A673 (cell line): ENCODE measurements at regions not wholly inside any gene's neighbourhood (a gene's known extent, or its start where the extent isn't known, plus 50 kb on each side); places are given as distances from the start of the nearest gene placed in this dataset.

Source experiments
- EZH2 ChIP-seq: fragments of 200-600 bp; sonication (generic); IDR thresholded peaks from 2 replicates; pipeline ENCODE4 v1.6.1; 2017; ENCODE audit warnings: borderline replicate concordance, low read depth, mild to moderate bottlenecking, mixed read lengths, antibody characterized with exemption, low read length; ENCODE audit not compliant: poor library complexity, severe bottlenecking
- TF ChIP-seq, protein P1 (sequence below): fragments of 300-800, 200-600 bp; sonication (generic); conservative IDR thresholded peaks from 2 replicates; pipeline ENCODE4 v1.5.1; 2017; ENCODE audit warnings: low read depth, mild to moderate bottlenecking, antibody characterized with exemption, low read length, moderate library complexity, mixed read lengths

DNA sequence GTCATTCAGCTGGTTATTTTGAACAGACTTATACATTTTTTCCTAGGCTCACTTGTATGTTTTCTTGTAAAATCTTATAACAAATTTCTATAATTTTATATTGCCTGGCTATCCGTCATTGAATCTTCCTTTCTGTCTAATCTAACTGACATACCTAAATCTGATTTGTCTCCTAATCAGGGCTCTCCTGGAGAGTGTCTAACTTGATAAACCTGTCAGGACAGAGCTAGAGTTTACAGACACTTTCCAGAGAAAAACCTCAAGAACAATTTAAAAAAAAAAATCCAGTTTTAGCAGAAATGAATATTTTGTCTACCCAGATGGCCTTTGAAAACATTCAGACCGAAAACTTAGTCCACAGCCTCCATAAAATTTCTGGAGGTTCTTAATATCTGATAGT, 1305.8 kb downstream of the ROBO1 start:
- TF ChIP-seq, protein P1, sequence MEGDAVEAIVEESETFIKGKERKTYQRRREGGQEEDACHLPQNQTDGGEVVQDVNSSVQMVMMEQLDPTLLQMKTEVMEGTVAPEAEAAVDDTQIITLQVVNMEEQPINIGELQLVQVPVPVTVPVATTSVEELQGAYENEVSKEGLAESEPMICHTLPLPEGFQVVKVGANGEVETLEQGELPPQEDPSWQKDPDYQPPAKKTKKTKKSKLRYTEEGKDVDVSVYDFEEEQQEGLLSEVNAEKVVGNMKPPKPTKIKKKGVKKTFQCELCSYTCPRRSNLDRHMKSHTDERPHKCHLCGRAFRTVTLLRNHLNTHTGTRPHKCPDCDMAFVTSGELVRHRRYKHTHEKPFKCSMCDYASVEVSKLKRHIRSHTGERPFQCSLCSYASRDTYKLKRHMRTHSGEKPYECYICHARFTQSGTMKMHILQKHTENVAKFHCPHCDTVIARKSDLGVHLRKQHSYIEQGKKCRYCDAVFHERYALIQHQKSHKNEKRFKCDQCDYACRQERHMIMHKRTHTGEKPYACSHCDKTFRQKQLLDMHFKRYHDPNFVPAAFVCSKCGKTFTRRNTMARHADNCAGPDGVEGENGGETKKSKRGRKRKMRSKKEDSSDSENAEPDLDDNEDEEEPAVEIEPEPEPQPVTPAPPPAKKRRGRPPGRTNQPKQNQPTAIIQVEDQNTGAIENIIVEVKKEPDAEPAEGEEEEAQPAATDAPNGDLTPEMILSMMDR, result no peak
- no peak for TF ChIP-seq EZH2
